H9 (cell line): ENCODE measurements at regions not wholly inside any gene's neighbourhood (a gene's known extent, or its start where the extent isn't known, plus 50 kb on each side); places are given as distances from the start of the nearest gene placed in this dataset.

Experiments used
- DNase-seq: peaks from one replicate; pipeline ENCODE4 v3.0.0-alpha.2; 2017
- H2AFZ ChIP-seq: one replicate; pipeline ENCODE4 v1.6.1; 2013; ENCODE audit warnings: mild to moderate bottlenecking, low read length, control low read depth, moderate library complexity
- H2AK5ac ChIP-seq: 2 replicates; pipeline ENCODE4 v1.6.1; 2013; ENCODE audit warnings: low read length, control low read depth, mixed read lengths; ENCODE audit not compliant: insufficient read length
- H2BK120ac ChIP-seq: one replicate; pipeline ENCODE4 v1.6.1; 2013; ENCODE audit warnings: low read depth, mild to moderate bottlenecking, low read length, control low read depth, inconsistent platforms; ENCODE audit not compliant: poor library complexity, severe bottlenecking
- H2BK12ac ChIP-seq: 2 replicates; pipeline ENCODE4 v1.6.1; 2013; ENCODE audit warnings: low read length, control low read depth, mixed read lengths, low read depth; ENCODE audit not compliant: insufficient read length
- H2BK15ac ChIP-seq: 2 replicates; pipeline ENCODE4 v1.6.1; 2013; ENCODE audit warnings: low read depth, low read length, control low read depth
- H2BK20ac ChIP-seq: one replicate; pipeline ENCODE4 v1.6.1; 2013; ENCODE audit warnings: low read depth, mild to moderate bottlenecking, low read length, control low read depth, inconsistent platforms; ENCODE audit not compliant: poor library complexity, severe bottlenecking
- H2BK5ac ChIP-seq: 2 replicates; pipeline ENCODE4 v1.6.1; 2013; ENCODE audit warnings: low read length, control low read depth, mixed read lengths; ENCODE audit not compliant: insufficient read length
- H3K14ac ChIP-seq: 2 replicates; pipeline ENCODE4 v1.6.1; 2013; ENCODE audit warnings: low read length, control low read depth; ENCODE audit not compliant: insufficient read depth
- H3K18ac ChIP-seq: 2 replicates; pipeline ENCODE4 v1.6.1; 2013; ENCODE audit warnings: low read depth, mild to moderate bottlenecking, mixed read lengths, low read length, control low read depth; ENCODE audit not compliant: insufficient read length
- H3K23ac ChIP-seq: 2 replicates; pipeline ENCODE4 v1.6.1; 2013; ENCODE audit warnings: low read length, control low read depth, mixed read lengths, low read depth; ENCODE audit not compliant: insufficient read length
- H3K23me2 ChIP-seq: 2 replicates; pipeline ENCODE4 v1.6.1; 2013; ENCODE audit warnings: low read depth, mild to moderate bottlenecking, mixed read lengths, low read length, control low read depth; ENCODE audit not compliant: insufficient read length, poor library complexity, severe bottlenecking
- H3K27ac ChIP-seq: 2 replicates; pipeline ENCODE4 v1.5.1; 2013; ENCODE audit warnings: low read length, control low read depth, mixed read lengths, low read depth; ENCODE audit not compliant: insufficient read length
- H3K27me3 ChIP-seq: 2 replicates; pipeline ENCODE4 v1.6.1; 2013; ENCODE audit warnings: low read length, control low read depth, inconsistent platforms; ENCODE audit not compliant: insufficient read depth
- H3K4ac ChIP-seq: 2 replicates; pipeline ENCODE4 v1.6.1; 2013; ENCODE audit warnings: low read depth, mild to moderate bottlenecking, control low read depth, inconsistent platforms, low read length, moderate library complexity
- H3K4me1 ChIP-seq: 2 replicates; pipeline ENCODE4 v1.6.1; 2013; ENCODE audit warnings: low read length, control low read depth, inconsistent platforms; ENCODE audit not compliant: insufficient read depth
- H3K4me2 ChIP-seq: 2 replicates; pipeline ENCODE4 v1.6.1; 2013; ENCODE audit warnings: low read length, control low read depth, mixed read lengths; ENCODE audit not compliant: insufficient read length, insufficient read depth
- H3K56ac ChIP-seq: 2 replicates; pipeline ENCODE4 v1.6.1; 2013; ENCODE audit warnings: low read depth, mild to moderate bottlenecking, mixed read lengths, low read length, control low read depth; ENCODE audit not compliant: insufficient read length
- H3K79me1 ChIP-seq: 2 replicates; pipeline ENCODE4 v1.6.1; 2013; ENCODE audit warnings: low read depth, mild to moderate bottlenecking, moderate library complexity, low read length, control low read depth, inconsistent platforms; ENCODE audit not compliant: insufficient read depth, poor library complexity, severe bottlenecking
- H3K79me2 ChIP-seq: 2 replicates; pipeline ENCODE4 v1.6.1; 2013; ENCODE audit warnings: low read length, control low read depth, inconsistent platforms; ENCODE audit not compliant: insufficient read depth
- H3K9ac ChIP-seq: 2 replicates; pipeline ENCODE4 v1.6.1; 2013; ENCODE audit warnings: low read length, control low read depth, mixed read lengths; ENCODE audit not compliant: insufficient read length; ENCODE audit errors: extremely low read depth
- H3K9me3 ChIP-seq: one replicate; pipeline ENCODE4 v1.6.1; 2013; ENCODE audit warnings: low read depth, low read length, inconsistent platforms; ENCODE audit not compliant: control insufficient read depth
- H3T11ph ChIP-seq: one replicate; pipeline ENCODE4 v1.6.1; 2013; ENCODE audit warnings: mild to moderate bottlenecking, low read length, control low read depth, inconsistent platforms
- H4K20me1 ChIP-seq: one replicate; pipeline ENCODE4 v1.6.1; 2013; ENCODE audit not compliant: control insufficient read depth, insufficient read length, insufficient read depth
- H4K5ac ChIP-seq: 2 replicates; pipeline ENCODE4 v1.6.1; 2013; ENCODE audit warnings: low read depth, mild to moderate bottlenecking, mixed read lengths, low read length, control low read depth; ENCODE audit not compliant: insufficient read length
- H4K8ac ChIP-seq: replicated peaks from 2 replicates; pipeline ENCODE4 v1.6.1; 2013; ENCODE audit warnings: low read length, control low read depth, mixed read lengths, low read depth; ENCODE audit not compliant: insufficient read length
- H4K91ac ChIP-seq: 2 replicates; pipeline ENCODE4 v1.6.1; 2013; ENCODE audit warnings: low read depth, mild to moderate bottlenecking, moderate library complexity, mixed read lengths, low read length, control low read depth; ENCODE audit not compliant: insufficient read length
- H3K27ac Mint-ChIP-seq, 3 experiments: 2 replicates in 2 of 3; 3 replicates in 1 of 3; pipeline ENCODE4 v1.8.0; 2020 to 2021; ENCODE audit warnings: mixed read lengths in 3 of 3, mild to moderate bottlenecking in 1 of 3, moderate library complexity in 1 of 3
- H3K27me3 Mint-ChIP-seq: 2 replicates; pipeline ENCODE4 v1.8.0; 2021; ENCODE audit warnings: low read depth, mild to moderate bottlenecking, moderate library complexity, mixed read lengths
- H3K36me3 Mint-ChIP-seq, 3 experiments: 2 replicates in 2 of 3; 3 replicates in 1 of 3; pipeline ENCODE4 v1.8.0; 2020 to 2021; ENCODE audit warnings: low read depth in 3 of 3, mixed read lengths in 3 of 3; ENCODE audit not compliant: insufficient read depth in 1 of 3
- H3K4me1 Mint-ChIP-seq, 2 experiments: 2 replicates each; pipeline ENCODE4 v1.8.0; 2020; ENCODE audit warnings: mixed read lengths in 2 of 2
- H3K4me3 Mint-ChIP-seq, 2 experiments: 2 replicates in 1 of 2; 3 replicates in 1 of 2; pipeline ENCODE4 v1.8.0; 2020 to 2021; ENCODE audit warnings: mild to moderate bottlenecking in 2 of 2, mixed read lengths in 2 of 2, moderate library complexity in 1 of 2
- H3K9me3 Mint-ChIP-seq, 2 experiments: 2 replicates in 1 of 2; 3 replicates in 1 of 2; pipeline ENCODE4 v1.8.0; 2020; ENCODE audit warnings: mild to moderate bottlenecking in 2 of 2, mixed read lengths in 2 of 2, moderate library complexity in 1 of 2
- CTCF ChIP-seq: fragments of 200-600 bp; sonication (generic); conservative IDR thresholded peaks from 3 replicates; pipeline ENCODE4 v1.8.0; 2021; ENCODE audit warnings: antibody characterized with exemption, mild to moderate bottlenecking
- WGBS: extraction: QIAGEN DNeasy Blood & Tissue Kit; methylation state at CpG from one replicate; pipeline ENCODE4 v1.1.7; 2013; ENCODE audit warnings: missing lambda C conversion rate, low lambda C conversion rate, mixed read lengths; ENCODE audit not compliant: insufficient read length; ENCODE audit errors: extremely low coverage; 5-methylcytosine and 5-hydroxymethylcytosine counted together

GRCh38 chr1:116455509-116455908 lies 82.5 kb downstream of the ATP1A1 start:
- TF ChIP-seq CTCF = no peak
- H3K27ac Mint-ChIP-seq = no peak overlapping the region
- H2AK5ac ChIP-seq = no peak overlapping the region
- H3K9me3 ChIP-seq = no peaks in the 10 kb centered on the region
- H2BK12ac ChIP-seq = no peak overlapping the region
- no peak for DNase-seq
- peaks cover 24 to 25% of the 10 kb centered on the region in 2 experiments for H3K4me1 Mint-ChIP-seq
- H3K23ac ChIP-seq = no peak overlapping the region
- no peak overlapping the region for H2BK15ac ChIP-seq
- no peaks in the 10 kb centered on the region for H3K79me2 ChIP-seq
- no peak overlapping the region for H3K4ac ChIP-seq
- no peak overlapping the region for H3K18ac ChIP-seq
- no peaks in the 10 kb centered on the region for H3K27me3 ChIP-seq
- no peak overlapping the region for H3K4me3 Mint-ChIP-seq
- no peak overlapping the region for H3K56ac ChIP-seq
- no CpG with 5 or more reads among the region's 3 CpGs for WGBS
- H3K4me1 ChIP-seq = no peaks in the 10 kb centered on the region
- no peaks in the 10 kb centered on the region for H3K27me3 Mint-ChIP-seq
- no peak overlapping the region for H3K27ac ChIP-seq
- no peaks in the 10 kb centered on the region for H3K79me1 ChIP-seq
- no peaks in the 10 kb centered on the region for H3K36me3 Mint-ChIP-seq
- H2AFZ ChIP-seq = no peak overlapping the region
- no peak overlapping the region for H4K8ac ChIP-seq
- no peak overlapping the region for H3T11ph ChIP-seq
- no peaks in the 10 kb centered on the region for H3K9me3 Mint-ChIP-seq
- H3K9ac ChIP-seq = no peak overlapping the region
- H3K14ac ChIP-seq = no peak overlapping the region
- H3K4me2 ChIP-seq = no peak overlapping the region
- no peak overlapping the region for H4K91ac ChIP-seq
- H2BK20ac ChIP-seq = no peak overlapping the region
- no peak overlapping the region for H4K5ac ChIP-seq
- H3K23me2 ChIP-seq = no peaks in the 10 kb centered on the region
- H2BK120ac ChIP-seq = no peak overlapping the region
- H2BK5ac ChIP-seq = no peak overlapping the region
- no peaks in the 10 kb centered on the region for H4K20me1 ChIP-seq
